ENCODE measurements at regions not wholly inside any gene's neighbourhood (a gene's known extent, or its start where the extent isn't known, plus 50 kb on each side); places are given as distances from the start of the nearest gene placed in this dataset.

GRCh38 chr6:21457647-21458046 lies 135.9 kb upstream of the SOX4 start:
- no peak for TF ChIP-seq CTCF (IDR thresholded peaks at IDR 0.05)
- TF ChIP-seq POLR2A (IDR thresholded peaks at IDR 0.05): no peak
